ENCODE measurements at regions not wholly inside any gene's neighbourhood (a gene's known extent, or its start where the extent isn't known, plus 50 kb on each side); places are given as distances from the start of the nearest gene placed in this dataset.
"Not testable (repeated sequence)": the region's sequence is repeated elsewhere in the genome, so short reads cannot be mapped to it uniquely, and the experiment has no call there.

- TF ChIP-seq, protein P1, sequence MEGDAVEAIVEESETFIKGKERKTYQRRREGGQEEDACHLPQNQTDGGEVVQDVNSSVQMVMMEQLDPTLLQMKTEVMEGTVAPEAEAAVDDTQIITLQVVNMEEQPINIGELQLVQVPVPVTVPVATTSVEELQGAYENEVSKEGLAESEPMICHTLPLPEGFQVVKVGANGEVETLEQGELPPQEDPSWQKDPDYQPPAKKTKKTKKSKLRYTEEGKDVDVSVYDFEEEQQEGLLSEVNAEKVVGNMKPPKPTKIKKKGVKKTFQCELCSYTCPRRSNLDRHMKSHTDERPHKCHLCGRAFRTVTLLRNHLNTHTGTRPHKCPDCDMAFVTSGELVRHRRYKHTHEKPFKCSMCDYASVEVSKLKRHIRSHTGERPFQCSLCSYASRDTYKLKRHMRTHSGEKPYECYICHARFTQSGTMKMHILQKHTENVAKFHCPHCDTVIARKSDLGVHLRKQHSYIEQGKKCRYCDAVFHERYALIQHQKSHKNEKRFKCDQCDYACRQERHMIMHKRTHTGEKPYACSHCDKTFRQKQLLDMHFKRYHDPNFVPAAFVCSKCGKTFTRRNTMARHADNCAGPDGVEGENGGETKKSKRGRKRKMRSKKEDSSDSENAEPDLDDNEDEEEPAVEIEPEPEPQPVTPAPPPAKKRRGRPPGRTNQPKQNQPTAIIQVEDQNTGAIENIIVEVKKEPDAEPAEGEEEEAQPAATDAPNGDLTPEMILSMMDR (IDR thresholded peaks at IDR 0.05), result not testable (repeated sequence)
- not testable (repeated sequence) for TF ChIP-seq POLR2A, EP300, POLR2AphosphoS5 (IDR thresholded peaks at IDR 0.05)
Measured at GRCh38 chr6:131445356-131445755, 127.7 kb upstream of the ARG1 start.

Measured in sigmoid colon (tissue), 4 donors.